HG03521 (cell line): ENCODE measurements at regions not wholly inside any gene's neighbourhood (a gene's known extent, or its start where the extent isn't known, plus 50 kb on each side); places are given as distances from the start of the nearest gene placed in this dataset.
"Not testable (repeated sequence)": the region's sequence is repeated elsewhere in the genome, so short reads cannot be mapped to it uniquely, and the experiment has no call there.

ENCODE experiments used
- ATAC-seq: cut with Tn5 transposase; IDR thresholded peaks from one replicate; pipeline ENCODE4 v1.9.1; 2021; ENCODE audit warnings: mild to moderate bottlenecking, moderate library complexity; ENCODE audit not compliant: unreplicated experiment

DNA sequence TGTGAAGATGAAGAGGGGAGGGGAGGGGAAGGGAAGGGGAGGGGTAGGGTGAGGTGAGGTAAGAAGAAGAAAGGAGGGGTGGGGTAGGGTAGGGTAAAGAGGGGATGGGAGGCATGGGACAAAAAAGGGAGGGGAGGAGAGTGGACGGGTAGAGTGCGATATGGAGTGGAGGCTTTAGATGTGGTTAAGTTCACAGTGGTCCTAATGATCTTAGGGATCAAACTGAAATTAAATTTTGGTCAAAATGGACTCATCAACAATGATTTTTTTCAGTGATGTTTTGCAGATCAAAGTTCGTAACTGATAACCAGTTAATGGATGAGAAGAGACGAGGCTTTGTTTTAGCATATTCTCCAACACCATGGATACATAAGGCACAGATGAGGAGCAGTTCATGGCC is 513.9 kb upstream of the ACVR2A start:
- ATAC-seq, result no peak

- no peak for ATAC-seq
Measured at GRCh38 chr2:147327613-147328012, 517.2 kb upstream of the ACVR2A start.

DNA sequence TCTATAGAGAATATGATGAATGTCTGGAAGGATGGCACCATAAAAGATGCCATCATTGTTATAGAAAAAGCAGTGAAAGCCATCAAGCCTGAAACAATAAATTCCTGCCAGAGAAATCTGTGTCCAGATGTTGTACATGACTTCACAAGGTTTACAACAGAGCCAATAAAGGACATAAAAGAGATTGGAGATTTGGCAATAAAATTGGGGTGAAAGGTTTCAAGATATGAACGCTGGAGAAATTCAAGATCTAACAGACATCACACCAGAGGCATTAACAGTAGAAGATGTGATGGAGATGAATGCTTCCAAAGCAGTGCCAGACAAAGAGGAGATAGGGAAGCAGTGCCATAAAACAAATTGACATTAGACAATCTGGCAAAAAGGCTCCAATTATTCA is 518.8 kb upstream of the ACVR2A start:
- no peak for ATAC-seq

DNA sequence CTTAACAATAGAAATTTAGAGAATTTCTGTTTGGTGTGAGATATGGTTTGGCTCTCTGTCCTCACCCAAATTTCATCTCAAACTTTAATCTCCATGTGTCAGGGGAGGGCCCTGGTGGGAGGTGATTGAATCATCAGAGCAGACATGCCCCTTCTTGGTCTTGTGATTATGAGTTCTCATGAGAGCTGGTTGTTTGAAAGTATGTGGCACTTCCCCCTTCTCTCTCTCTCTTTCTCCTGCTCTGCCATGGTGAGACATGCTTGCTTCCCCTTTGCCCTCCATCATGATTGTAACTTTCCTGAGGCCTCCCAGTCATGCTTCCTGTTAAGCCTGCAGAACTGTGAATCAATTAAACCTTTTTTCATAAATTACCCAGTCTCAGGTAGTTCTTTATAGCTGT is 524.7 kb upstream of the ACVR2A start:
- ATAC-seq, result no peak

DNA sequence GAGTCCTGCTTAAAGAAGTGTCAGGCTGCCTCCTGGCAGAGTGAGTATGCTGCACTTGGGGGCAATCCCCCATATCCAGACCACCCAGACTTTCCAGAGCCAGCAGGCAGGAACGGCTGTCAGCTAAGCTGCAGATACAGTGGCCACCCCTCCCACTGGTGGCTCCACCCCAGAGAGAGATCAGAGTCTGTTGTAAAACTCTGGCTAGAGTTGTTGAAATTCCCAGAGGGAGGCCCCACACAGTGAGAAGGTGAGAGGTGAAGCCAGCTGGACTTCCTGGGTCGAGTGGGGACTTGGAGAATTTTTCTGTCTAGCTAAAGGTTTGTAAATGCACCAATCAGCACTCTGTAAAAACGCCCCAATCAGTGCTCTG is 533.8 kb upstream of the ACVR2A start:
- ATAC-seq, result no peak

GRCh38 chr2:147310335-147311057 is 534.3 kb upstream of the ACVR2A start:
- no peak for ATAC-seq

DNA sequence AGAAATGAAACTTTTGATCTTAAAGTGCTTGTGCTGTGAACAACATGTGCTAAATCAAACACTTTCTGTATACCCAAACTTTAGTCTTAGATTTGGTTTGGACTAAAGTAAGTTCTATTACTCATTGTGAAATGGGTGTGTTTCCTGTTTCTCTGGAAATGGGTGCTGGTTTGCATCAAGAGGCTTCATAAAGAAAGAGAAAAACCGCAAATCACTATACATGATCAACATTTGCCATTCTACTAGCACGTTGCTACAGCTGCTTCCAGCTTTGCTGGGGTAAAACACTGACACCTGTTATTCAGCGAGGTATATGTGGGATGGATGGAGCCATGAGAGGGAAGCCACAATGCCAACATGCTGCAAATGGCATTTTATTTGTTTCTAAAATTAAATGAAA is 547.0 kb upstream of the ACVR2A start:
- ATAC-seq, result peak; percentile 92

GRCh38 chr2:147294825-147295392 is 549.9 kb upstream of the ACVR2A start:
- ATAC-seq, result no peak

DNA sequence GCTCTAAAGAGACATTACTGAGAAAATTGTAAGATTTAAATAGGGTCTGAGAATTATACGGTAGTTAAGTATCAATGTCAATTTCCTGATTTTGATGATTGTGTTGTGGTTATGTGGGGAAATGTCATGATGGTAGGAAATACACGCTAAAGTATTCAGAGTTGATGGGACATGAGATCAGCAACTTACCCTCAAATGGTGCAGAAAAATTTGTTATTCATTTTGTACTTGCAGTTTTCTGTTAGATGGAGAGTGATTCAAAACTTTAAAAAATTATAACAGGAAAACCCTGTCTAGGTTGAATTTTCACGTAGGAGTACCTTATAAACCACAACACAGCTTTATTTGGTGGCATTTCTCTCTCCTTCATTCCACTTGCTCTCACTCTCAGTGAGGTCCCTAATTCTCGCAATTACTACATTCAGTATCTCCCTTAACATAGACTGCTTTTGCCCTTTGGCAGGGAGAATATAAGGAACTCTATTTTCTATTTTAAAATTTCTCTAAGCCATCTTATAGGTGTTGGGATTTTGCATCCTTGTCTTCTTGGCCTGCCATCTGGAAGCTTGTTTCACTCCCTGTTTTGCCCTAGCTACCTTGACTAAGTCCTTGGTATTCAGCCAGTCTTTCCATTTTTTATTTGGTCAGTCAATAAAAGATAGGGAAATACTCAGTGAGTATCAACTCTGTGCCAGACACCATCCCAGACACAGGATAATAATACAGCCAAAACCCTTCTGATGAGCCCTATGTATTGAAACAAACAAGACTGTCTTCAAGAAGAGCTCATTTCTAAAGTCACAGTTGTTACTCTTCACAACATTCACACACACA is 550.6 kb upstream of the ACVR2A start:
- no peak for ATAC-seq

DNA sequence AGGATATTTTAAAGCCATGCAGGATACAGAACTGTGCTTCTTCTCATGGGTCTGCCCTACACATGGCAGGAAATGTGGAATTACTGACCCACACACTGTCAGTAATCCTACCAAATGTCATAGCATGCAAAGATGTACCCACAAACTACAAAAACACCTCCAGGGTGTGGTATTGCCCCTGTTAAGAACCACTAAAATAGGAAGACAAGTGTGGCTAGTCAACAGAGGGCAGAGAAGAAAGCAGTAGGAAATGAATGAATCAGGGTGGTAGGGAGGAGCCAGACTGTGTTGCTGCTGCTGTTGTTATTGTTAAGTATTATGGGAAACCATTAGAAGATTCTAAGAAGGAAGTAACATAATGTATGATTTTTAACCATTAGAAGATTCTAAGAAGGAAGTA is 556.7 kb upstream of the ACVR2A start:
- ATAC-seq, result no peak

DNA sequence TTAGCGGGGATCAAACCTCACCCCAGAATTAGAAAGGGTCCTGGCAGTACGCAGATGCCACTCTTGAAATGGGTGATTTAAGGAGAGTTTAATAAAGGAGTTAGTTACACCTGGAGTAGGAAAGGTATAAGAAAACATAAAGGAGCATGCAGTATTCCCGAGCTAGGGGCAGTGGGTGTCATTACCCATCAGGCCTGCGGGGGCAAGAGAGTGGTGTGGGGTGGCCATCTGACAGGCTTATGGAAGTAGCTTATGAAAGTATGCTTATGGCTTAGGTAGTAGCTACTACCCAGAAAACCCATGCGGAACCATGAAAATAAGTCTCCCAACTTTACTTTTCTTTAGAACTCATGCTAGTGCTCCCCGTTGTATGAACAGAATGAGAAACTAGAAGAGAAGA is 568.9 kb upstream of the ACVR2A start:
- no peak for ATAC-seq

DNA sequence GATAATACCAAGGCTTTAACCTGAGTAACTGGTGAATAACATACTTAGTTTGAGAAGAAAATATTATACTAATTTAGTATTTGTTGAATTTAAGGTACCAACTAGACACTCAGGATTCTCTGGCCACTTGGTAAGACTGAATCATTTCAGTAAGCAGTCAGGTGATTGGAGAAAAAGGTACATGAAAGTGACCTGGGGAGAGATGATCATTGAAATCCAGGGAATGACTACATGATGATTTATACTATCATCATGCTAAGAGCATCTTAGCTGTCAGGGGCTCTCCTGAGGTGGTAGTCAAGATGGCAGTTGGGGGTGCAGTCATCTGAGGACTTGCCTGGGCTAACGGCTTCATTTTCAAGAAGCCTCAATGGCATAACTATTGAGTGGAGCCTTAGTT is 571.2 kb upstream of the ACVR2A start:
- no peak for ATAC-seq

- ATAC-seq, result no peak
Measured at GRCh38 chr2:147273106-147273505, 571.7 kb upstream of the ACVR2A start.

DNA sequence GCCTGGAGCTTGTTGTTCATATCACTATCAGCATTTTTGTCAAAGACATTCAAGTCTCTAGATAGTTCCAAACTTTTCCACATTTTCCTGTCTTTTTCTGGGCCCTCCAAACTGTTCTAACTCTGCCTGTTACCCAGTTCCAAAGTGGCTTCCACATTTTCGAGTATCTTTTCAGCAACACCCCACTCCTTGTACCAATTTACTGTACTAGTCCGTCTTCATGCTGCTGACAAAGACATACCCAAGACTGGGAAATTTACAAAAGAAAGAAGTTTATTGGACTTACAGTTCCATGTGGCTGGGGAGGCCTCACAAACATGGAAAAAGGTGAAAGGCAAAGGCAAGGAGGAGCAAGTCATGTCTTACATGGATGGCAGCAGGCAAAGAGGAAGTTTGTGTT is 575.2 kb upstream of the ACVR2A start:
- ATAC-seq, result not testable (repeated sequence)

DNA sequence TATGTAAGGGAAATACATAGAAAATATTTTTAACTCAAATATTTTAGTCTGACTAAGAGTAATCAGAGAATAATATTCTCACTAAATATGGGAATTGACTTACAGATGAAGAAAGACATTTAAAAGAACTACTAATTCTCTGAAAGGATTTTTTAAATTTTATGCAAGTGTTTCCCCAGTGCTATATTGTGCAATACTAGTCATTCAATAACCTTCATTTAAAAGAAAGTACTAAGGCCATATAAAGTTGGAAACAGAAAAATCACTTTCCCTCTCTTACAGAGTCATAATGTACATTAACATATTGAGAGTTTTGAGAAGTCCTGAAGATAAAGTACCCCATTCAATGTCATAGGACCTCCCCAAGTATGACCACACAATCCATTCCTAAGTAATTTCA is 584.6 kb upstream of the ACVR2A start:
- no peak for ATAC-seq

DNA sequence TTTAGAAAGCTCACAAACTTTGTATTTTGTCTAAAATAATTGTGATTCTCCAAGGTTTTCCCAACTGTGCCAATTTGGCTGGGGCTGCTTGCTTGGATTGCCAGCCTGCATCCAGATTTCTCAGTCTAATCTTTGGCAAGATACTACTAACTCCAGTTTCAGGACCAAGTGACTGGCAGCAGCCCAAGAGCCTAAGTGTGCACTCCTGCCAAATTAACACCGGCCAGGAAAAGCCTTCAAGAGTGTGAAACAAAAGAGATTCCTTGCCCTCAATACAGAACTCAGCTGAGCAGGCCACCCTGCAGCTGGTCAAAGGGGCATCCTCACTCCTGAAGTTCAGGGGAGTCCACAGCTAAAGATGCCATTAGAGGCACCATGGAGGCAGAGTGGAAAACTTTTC is 589.0 kb upstream of the ACVR2A start:
- ATAC-seq, result no peak

- ATAC-seq, result no peak
Measured at GRCh38 chr2:147250652-147251356, 594.0 kb upstream of the ACVR2A start.

- ATAC-seq, result no peak
Measured at GRCh38 chr2:147247749-147248148, 597.1 kb upstream of the ACVR2A start.

DNA sequence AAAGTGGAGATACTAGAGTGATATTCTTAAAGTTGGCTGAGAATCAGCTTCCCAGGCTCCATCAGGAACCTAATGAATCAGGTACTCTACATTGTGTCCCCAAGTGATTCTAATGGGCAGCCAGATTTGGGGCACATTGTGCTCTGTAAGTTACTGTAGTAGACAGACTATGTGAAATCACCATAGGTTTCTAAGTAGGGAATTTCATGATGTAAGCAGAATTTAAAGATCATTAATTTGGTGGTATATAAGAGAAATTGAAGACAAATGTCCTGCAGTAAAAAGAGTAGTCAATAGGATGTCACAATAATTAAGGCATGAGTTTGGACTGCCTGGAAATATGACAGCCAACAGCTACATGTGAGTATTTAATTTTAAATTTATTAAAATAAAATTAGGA is 602.4 kb upstream of the ACVR2A start:
- ATAC-seq, result no peak

DNA sequence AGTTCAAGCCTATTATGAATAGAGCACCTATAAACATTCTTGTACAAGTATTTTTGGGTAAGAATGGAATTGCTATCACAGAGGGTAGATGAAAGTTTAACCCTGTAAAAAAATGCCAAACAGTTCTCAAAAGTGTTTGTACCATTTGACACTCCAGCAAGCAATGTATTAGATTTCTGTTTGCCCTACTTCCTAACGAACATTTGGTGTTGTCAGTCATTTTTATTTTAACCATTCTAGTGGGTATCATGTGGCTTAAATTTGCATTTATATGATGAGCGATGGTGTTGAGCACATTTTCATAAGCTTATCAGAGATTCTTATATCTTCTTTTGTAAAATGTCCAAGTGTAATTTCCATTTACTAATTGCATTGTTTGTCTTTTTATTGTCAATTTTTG is 608.2 kb upstream of the ACVR2A start:
- no peak for ATAC-seq

GRCh38 chr2:147232225-147232669 is 612.6 kb upstream of the ACVR2A start:
- ATAC-seq, result no peak
